ENCODE measurements at regions not wholly inside any gene's neighbourhood (a gene's known extent, or its start where the extent isn't known, plus 50 kb on each side); places are given as distances from the start of the nearest gene placed in this dataset.

GRCh38 chr21:23223882-23224281, 2225.7 kb downstream of the NCAM2 start:
- H3K27me3 ChIP-seq (replicated peaks; ENCODE audit: insufficient read depth, low read length), result no peaks in the 10 kb centered on the region
- TF ChIP-seq EZH2phosphoT487 (IDR thresholded peaks at IDR 0.05; ENCODE audit: low read length) (no peak), CTCF (IDR thresholded peaks at IDR 0.05; ENCODE audit: low read length) (no peak), EZH2 (optimal IDR thresholded peaks at IDR 0.05; ENCODE audit: low read depth, low read length) (no peak)
- no peaks in the 10 kb centered on the region for H3K4me1 ChIP-seq (ENCODE audit: low read length)
- H3K79me2 ChIP-seq (ENCODE audit: low read length), result no peaks in the 10 kb centered on the region
- no peaks in the 10 kb centered on the region for H3K9me3 ChIP-seq (replicated peaks; ENCODE audit: insufficient read depth, low read length)
- H3K4me3 ChIP-seq (ENCODE audit: low read length), result no peak overlapping the region
- H3K36me3 ChIP-seq (replicated peaks; ENCODE audit: insufficient read depth, low read length), result no peaks in the 10 kb centered on the region
- no peak overlapping the region for H3K4me2 ChIP-seq (ENCODE audit: low read depth, low read length)
- no peak overlapping the region for H2AFZ ChIP-seq (ENCODE audit: low read length)
- no peak overlapping the region for H3K27ac ChIP-seq (ENCODE audit: low read length)
- no peak overlapping the region for H3K9ac ChIP-seq (ENCODE audit: low read length)
- H3F3A ChIP-seq (ENCODE audit: insufficient read depth, low read length), result no peaks in the 10 kb centered on the region
- H4K20me1 ChIP-seq (ENCODE audit: insufficient read depth, low read length), result no peaks in the 10 kb centered on the region
- H3K9me2 ChIP-seq (replicated peaks; ENCODE audit: insufficient read depth, low read length), result no peaks in the 10 kb centered on the region
- DNase-seq, result no peak

- TF ChIP-seq EZH2 (optimal IDR thresholded peaks at IDR 0.05; ENCODE audit: low read depth, low read length) (no peak), EZH2phosphoT487 (IDR thresholded peaks at IDR 0.05; ENCODE audit: low read length) (no peak), CTCF (IDR thresholded peaks at IDR 0.05; ENCODE audit: low read length) (no peak)
- no peaks in the 10 kb centered on the region for H3K79me2 ChIP-seq (ENCODE audit: low read length)
- H3K4me3 ChIP-seq (ENCODE audit: low read length), result no peak overlapping the region
- no peak for DNase-seq
- H3K9me2 ChIP-seq (replicated peaks; ENCODE audit: insufficient read depth, low read length), result no peaks in the 10 kb centered on the region
- H3K4me2 ChIP-seq (ENCODE audit: low read depth, low read length), result no peak overlapping the region
- H3K27ac ChIP-seq (ENCODE audit: low read length), result no peak overlapping the region
- no peaks in the 10 kb centered on the region for H3K27me3 ChIP-seq (replicated peaks; ENCODE audit: insufficient read depth, low read length)
- no peaks in the 10 kb centered on the region for H3K4me1 ChIP-seq (ENCODE audit: low read length)
- H3K9ac ChIP-seq (ENCODE audit: low read length), result no peak overlapping the region
- H4K20me1 ChIP-seq (ENCODE audit: insufficient read depth, low read length), result no peaks in the 10 kb centered on the region
- H2AFZ ChIP-seq (ENCODE audit: low read length), result no peak overlapping the region
- H3F3A ChIP-seq (ENCODE audit: insufficient read depth, low read length), result no peaks in the 10 kb centered on the region
- H3K9me3 ChIP-seq (replicated peaks; ENCODE audit: insufficient read depth, low read length), result no peaks in the 10 kb centered on the region
- H3K36me3 ChIP-seq (replicated peaks; ENCODE audit: insufficient read depth, low read length), result no peaks in the 10 kb centered on the region
Measured at GRCh38 chr21:23218667-23219066, 2220.5 kb downstream of the NCAM2 start.

DNA sequence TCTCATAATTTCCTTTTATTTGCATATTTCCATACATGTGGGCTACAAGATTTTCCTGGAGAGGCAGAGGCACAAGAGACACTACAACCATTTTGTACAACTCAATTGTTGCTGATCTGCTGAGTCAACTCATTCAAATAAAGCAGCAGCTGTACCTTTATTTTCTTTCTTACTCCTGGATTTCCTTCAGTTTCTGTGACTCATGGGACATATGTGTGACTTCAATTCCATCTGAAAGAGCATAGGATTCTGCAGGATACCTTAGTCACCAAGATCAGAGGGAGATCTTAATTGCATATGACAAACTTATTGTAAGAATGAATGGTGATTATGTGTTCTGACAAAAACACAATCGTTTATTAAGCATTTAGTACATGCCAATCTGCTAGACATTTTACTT, 2219.4 kb downstream of the NCAM2 start:
- Histone ChIP-seq H3K27ac (ENCODE audit: low read length) (no peak overlapping the region), H3K79me2 (ENCODE audit: low read length) (no peaks in the 10 kb centered on the region), H3K9me3 (replicated peaks; ENCODE audit: insufficient read depth, low read length) (no peaks in the 10 kb centered on the region), H3K36me3 (replicated peaks; ENCODE audit: insufficient read depth, low read length) (no peaks in the 10 kb centered on the region), H4K20me1 (ENCODE audit: insufficient read depth, low read length) (no peaks in the 10 kb centered on the region), H3K4me2 (ENCODE audit: low read depth, low read length) (no peak overlapping the region), H3K9me2 (replicated peaks; ENCODE audit: insufficient read depth, low read length) (no peaks in the 10 kb centered on the region), H3K27me3 (replicated peaks; ENCODE audit: insufficient read depth, low read length) (no peaks in the 10 kb centered on the region), H3K4me1 (ENCODE audit: low read length) (no peaks in the 10 kb centered on the region), H3K4me3 (ENCODE audit: low read length) (no peak overlapping the region), H3F3A (ENCODE audit: insufficient read depth, low read length) (no peaks in the 10 kb centered on the region), H2AFZ (ENCODE audit: low read length) (no peak overlapping the region), H3K9ac (ENCODE audit: low read length) (no peak overlapping the region)
- no peak for TF ChIP-seq EZH2 (optimal IDR thresholded peaks at IDR 0.05; ENCODE audit: low read depth, low read length)
- no peak for TF ChIP-seq CTCF (IDR thresholded peaks at IDR 0.05; ENCODE audit: low read length)
- no peak for DNase-seq
